Skin of body (tissue), 1 donor: ENCODE measurements at regions not wholly inside any gene's neighbourhood (a gene's known extent, or its start where the extent isn't known, plus 50 kb on each side); places are given as distances from the start of the nearest gene placed in this dataset.

Experiments used
- DNase-seq: peaks from one replicate; lab custom pipeline; 2025; lab: John Stamatoyannopoulos, UW

- no peak for DNase-seq
These were observed 95.5 kb upstream of the COL8A1 start for GRCh38 chr3:99542767-99543518.

GRCh38 chr3:99541181-99541580 is 97.2 kb upstream of the COL8A1 start:
- DNase-seq, result no peak

GRCh38 chr3:99537416-99537815 is 101.0 kb upstream of the COL8A1 start:
- DNase-seq, result no peak

GRCh38 chr3:99536555-99537314 is 101.7 kb upstream of the COL8A1 start:
- no peak for DNase-seq

GRCh38 chr3:99534951-99535704 is 103.3 kb upstream of the COL8A1 start:
- DNase-seq, result no peak

- DNase-seq, result no peak
These were observed 106.1 kb upstream of the COL8A1 start for GRCh38 chr3:99532246-99532645.

GRCh38 chr3:99529265-99529664 is 109.1 kb upstream of the COL8A1 start:
- DNase-seq, result no peak

GRCh38 chr3:99526921-99527320 is 111.5 kb upstream of the COL8A1 start:
- no peak for DNase-seq

- no peak for DNase-seq
These were observed 113.8 kb upstream of the COL8A1 start for GRCh38 chr3:99524559-99524958.

- DNase-seq, result no peak
These were observed 114.8 kb upstream of the COL8A1 start for GRCh38 chr3:99523431-99524127.

GRCh38 chr3:99522147-99522546 is 116.2 kb upstream of the COL8A1 start:
- DNase-seq, result no peak

- DNase-seq, result no peak
These were observed 116.8 kb upstream of the COL8A1 start for GRCh38 chr3:99521551-99521950.

GRCh38 chr3:99520513-99520912 is 117.9 kb upstream of the COL8A1 start:
- no peak for DNase-seq

- DNase-seq, result no peak
These were observed 121.5 kb upstream of the COL8A1 start for GRCh38 chr3:99516936-99517335.

- DNase-seq, result no peak
These were observed 122.5 kb upstream of the COL8A1 start for GRCh38 chr3:99515891-99516290.

GRCh38 chr3:99509224-99509623 is 129.2 kb upstream of the COL8A1 start:
- DNase-seq, result no peak

- DNase-seq, result no peak
These were observed 130.2 kb upstream of the COL8A1 start for GRCh38 chr3:99508191-99508590.

GRCh38 chr3:99505646-99506269 is 132.6 kb upstream of the COL8A1 start:
- DNase-seq, result no peak

GRCh38 chr3:99505200-99505599 is 133.2 kb upstream of the COL8A1 start:
- DNase-seq, result no peak

- no peak for DNase-seq
These were observed 134.1 kb upstream of the COL8A1 start for GRCh38 chr3:99504258-99504657.

- DNase-seq, result no peak
These were observed 135.0 kb upstream of the COL8A1 start for GRCh38 chr3:99503350-99503749.
